Mesendoderm (in vitro differentiated cells): ENCODE measurements at regions not wholly inside any gene's neighbourhood (a gene's known extent, or its start where the extent isn't known, plus 50 kb on each side); places are given as distances from the start of the nearest gene placed in this dataset.

Experiments used
- DNase-seq: peaks from one replicate; pipeline ENCODE4 v3.0.0; 2013
- H2AK5ac ChIP-seq: 2 replicates; pipeline ENCODE4 v1.6.1; 2013; ENCODE audit warnings: low read length, inconsistent platforms
- H2BK120ac ChIP-seq: 2 replicates; pipeline ENCODE4 v1.6.1; 2013; ENCODE audit warnings: low read depth, mild to moderate bottlenecking, low read length, moderate library complexity, mixed read lengths
- H2BK15ac ChIP-seq: replicated peaks from 2 replicates; pipeline ENCODE4 v1.6.1; 2013; ENCODE audit warnings: low read depth, mild to moderate bottlenecking, moderate library complexity
- H2BK5ac ChIP-seq: 2 replicates; pipeline ENCODE4 v1.6.1; 2013; ENCODE audit warnings: low read length, inconsistent platforms
- H3K18ac ChIP-seq: 2 replicates; pipeline ENCODE4 v1.6.1; 2013; ENCODE audit warnings: mild to moderate bottlenecking, low read length, mixed read lengths
- H3K23ac ChIP-seq: one replicate; pipeline ENCODE4 v1.6.1; 2013; ENCODE audit warnings: low read length
- H3K27ac ChIP-seq: 2 replicates; pipeline ENCODE4 v1.5.1; 2013; ENCODE audit warnings: low read depth, mild to moderate bottlenecking, inconsistent platforms, low read length, moderate library complexity
- H3K27me3 ChIP-seq: 2 replicates; pipeline ENCODE4 v1.6.1; 2013; ENCODE audit warnings: low read length, control low read depth, mild to moderate bottlenecking, inconsistent platforms; ENCODE audit not compliant: insufficient read depth, poor library complexity
- H3K36me3 ChIP-seq: 2 replicates; pipeline ENCODE4 v1.6.1; 2013; ENCODE audit warnings: low read length, inconsistent platforms; ENCODE audit not compliant: control insufficient read depth, insufficient read depth
- H3K4ac ChIP-seq: one replicate; pipeline ENCODE4 v1.6.1; 2013; ENCODE audit warnings: low read depth, mild to moderate bottlenecking, low read length, moderate library complexity
- H3K4me1 ChIP-seq: 2 replicates; pipeline ENCODE4 v1.6.1; 2013; ENCODE audit warnings: low read depth, low read length, inconsistent platforms; ENCODE audit not compliant: control insufficient read depth
- H3K4me2 ChIP-seq: 2 replicates; pipeline ENCODE4 v1.6.1; 2013; ENCODE audit warnings: low read length
- H3K4me3 ChIP-seq: 2 replicates; pipeline ENCODE4 v1.5.1; 2013; ENCODE audit warnings: mild to moderate bottlenecking, low read length
- H3K56ac ChIP-seq: one replicate; pipeline ENCODE4 v1.6.1; 2013; ENCODE audit warnings: low read length
- H3K79me1 ChIP-seq: 2 replicates; pipeline ENCODE4 v1.6.1; 2013; ENCODE audit warnings: low read length, inconsistent platforms
- H3K79me2 ChIP-seq: 2 replicates; pipeline ENCODE4 v1.6.1; 2013; ENCODE audit warnings: mild to moderate bottlenecking, low read length; ENCODE audit not compliant: control insufficient read depth, insufficient read depth
- H3K9ac ChIP-seq: 2 replicates; pipeline ENCODE4 v1.6.1; 2013; ENCODE audit warnings: low read length, inconsistent platforms
- H4K5ac ChIP-seq: one replicate; pipeline ENCODE4 v1.6.1; 2013; ENCODE audit warnings: low read length
- H4K8ac ChIP-seq: one replicate; pipeline ENCODE4 v1.6.1; 2013; ENCODE audit warnings: low read depth, mild to moderate bottlenecking, control low read depth, low read length, moderate library complexity
- WGBS: extraction: QIAGEN DNeasy Blood & Tissue Kit; methylation state at CpG from one replicate; pipeline ENCODE4 v1.1.7; 2013; ENCODE audit warnings: low lambda C conversion rate, missing lambda C conversion rate; ENCODE audit not compliant: insufficient coverage; ENCODE audit errors: extremely low coverage; 5-methylcytosine and 5-hydroxymethylcytosine counted together

DNA sequence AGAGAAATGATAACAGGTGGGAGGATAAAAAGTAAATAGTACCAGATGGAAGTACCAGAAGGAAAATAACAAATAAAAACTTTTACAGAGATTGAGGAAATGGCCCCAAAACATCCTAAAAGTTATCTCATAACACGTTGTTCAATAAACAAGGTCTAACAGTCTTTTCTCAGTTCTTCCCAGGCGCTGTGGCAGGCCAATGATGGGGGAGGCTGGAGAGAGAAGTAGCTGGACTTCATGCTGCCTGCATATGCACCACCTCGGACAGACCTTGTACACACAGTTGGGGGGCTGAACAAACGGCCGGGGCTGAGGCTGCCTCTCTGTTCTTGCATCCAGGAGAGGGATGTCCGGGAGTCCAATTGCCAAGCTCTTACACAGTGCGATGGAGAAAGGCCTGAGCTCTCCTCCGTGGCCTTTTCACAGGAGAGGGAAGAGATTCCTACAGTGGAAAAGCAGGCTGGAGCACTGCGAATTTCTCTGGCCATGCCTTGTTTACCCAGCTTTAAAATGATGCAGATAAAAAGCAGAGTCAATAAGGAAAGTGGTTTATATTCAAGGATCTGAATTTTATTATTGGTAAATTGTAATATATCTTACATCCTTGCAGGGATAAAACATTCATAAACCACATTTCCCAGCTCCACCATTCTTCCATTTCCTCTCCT lies 109.8 kb downstream of the PHLDA1 start:
- Histone ChIP-seq H3K56ac (no peak overlapping the region), H2BK5ac (no peak overlapping the region), H2BK120ac (no peak overlapping the region), H3K27ac (no peak overlapping the region), H3K4ac (no peak overlapping the region), H2AK5ac (no peak overlapping the region), H2BK15ac (no peak overlapping the region), H3K4me1 (no peaks in the 10 kb centered on the region), H3K27me3 (no peaks in the 10 kb centered on the region), H4K8ac (no peak overlapping the region), H4K5ac (no peak overlapping the region), H3K4me2 (no peak overlapping the region), H3K23ac (no peak overlapping the region), H3K4me3 (no peak overlapping the region), H3K79me1 (no peaks in the 10 kb centered on the region), H3K9ac (no peak overlapping the region), H3K36me3 (no peaks in the 10 kb centered on the region), H3K18ac (no peak overlapping the region), H3K79me2 (no peaks in the 10 kb centered on the region)
- no CpG with 5 or more reads among the region's 9 CpGs for whole genome bisulfite sequencing
- no peak for DNase-seq

DNA sequence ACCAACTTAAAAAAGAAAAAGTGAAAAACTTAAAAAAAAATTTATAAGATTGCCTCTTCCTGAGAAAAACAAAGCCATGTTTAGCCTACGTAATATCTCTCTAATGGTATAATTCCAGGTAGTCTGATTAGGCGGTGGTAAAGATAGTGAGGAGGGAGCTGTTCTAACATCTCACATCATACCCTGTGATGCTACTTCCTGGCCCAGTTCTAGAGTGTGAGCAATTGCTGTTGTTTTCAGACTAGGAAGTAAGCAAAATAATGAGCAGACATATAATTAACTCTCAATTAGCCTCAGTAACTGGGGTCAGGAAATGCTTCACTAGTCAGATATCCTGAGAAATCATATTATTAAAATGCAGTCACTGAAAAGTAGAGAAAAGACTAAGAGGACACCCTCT lies 113.9 kb downstream of the PHLDA1 start:
- Histone ChIP-seq H4K8ac (no peak overlapping the region), H2BK15ac (no peak overlapping the region), H3K9ac (no peak overlapping the region), H3K79me1 (no peaks in the 10 kb centered on the region), H2BK5ac (no peak overlapping the region), H2AK5ac (no peak overlapping the region), H3K36me3 (no peaks in the 10 kb centered on the region), H3K27me3 (no peaks in the 10 kb centered on the region), H3K18ac (no peak overlapping the region), H2BK120ac (no peak overlapping the region), H3K23ac (no peak overlapping the region), H3K79me2 (no peaks in the 10 kb centered on the region), H3K4me1 (no peaks in the 10 kb centered on the region), H4K5ac (no peak overlapping the region), H3K4me3 (no peak overlapping the region), H3K4ac (no peak overlapping the region), H3K27ac (no peak overlapping the region), H3K56ac (no peak overlapping the region), H3K4me2 (no peak overlapping the region)
- no CpG with 5 or more reads among the region's 2 CpGs for WGBS
- DNase-seq, result no peak

DNA sequence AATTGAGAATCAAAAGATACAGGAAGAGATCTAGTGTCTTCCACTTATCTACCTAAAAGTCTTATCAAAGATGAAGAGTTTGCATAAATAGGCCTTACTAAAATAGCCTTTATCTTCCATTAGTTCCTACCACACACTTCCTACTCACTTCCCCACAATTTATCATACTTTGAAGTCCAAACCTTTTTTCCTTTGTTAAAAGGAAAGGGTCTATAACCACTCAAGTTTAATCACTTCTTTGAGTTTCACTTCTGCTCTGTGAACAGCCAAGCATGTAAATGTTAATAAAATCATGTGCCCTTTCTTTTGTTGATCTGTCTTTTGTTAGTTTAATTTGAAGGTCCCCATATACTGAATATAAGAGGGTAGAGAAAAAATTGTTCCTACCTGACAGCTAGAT lies 114.5 kb downstream of the PHLDA1 start:
- Histone ChIP-seq H3K27ac (no peak overlapping the region), H3K9ac (no peak overlapping the region), H2BK5ac (no peak overlapping the region), H3K27me3 (no peaks in the 10 kb centered on the region), H3K4me2 (no peak overlapping the region), H3K79me2 (no peaks in the 10 kb centered on the region), H4K5ac (no peak overlapping the region), H3K18ac (no peak overlapping the region), H3K4me1 (no peaks in the 10 kb centered on the region), H3K4ac (no peak overlapping the region), H4K8ac (no peak overlapping the region), H3K23ac (no peak overlapping the region), H3K4me3 (no peak overlapping the region), H3K36me3 (no peaks in the 10 kb centered on the region), H3K56ac (no peak overlapping the region), H2BK120ac (no peak overlapping the region), H3K79me1 (no peaks in the 10 kb centered on the region), H2BK15ac (no peak overlapping the region), H2AK5ac (no peak overlapping the region)
- DNase-seq, result no peak

DNA sequence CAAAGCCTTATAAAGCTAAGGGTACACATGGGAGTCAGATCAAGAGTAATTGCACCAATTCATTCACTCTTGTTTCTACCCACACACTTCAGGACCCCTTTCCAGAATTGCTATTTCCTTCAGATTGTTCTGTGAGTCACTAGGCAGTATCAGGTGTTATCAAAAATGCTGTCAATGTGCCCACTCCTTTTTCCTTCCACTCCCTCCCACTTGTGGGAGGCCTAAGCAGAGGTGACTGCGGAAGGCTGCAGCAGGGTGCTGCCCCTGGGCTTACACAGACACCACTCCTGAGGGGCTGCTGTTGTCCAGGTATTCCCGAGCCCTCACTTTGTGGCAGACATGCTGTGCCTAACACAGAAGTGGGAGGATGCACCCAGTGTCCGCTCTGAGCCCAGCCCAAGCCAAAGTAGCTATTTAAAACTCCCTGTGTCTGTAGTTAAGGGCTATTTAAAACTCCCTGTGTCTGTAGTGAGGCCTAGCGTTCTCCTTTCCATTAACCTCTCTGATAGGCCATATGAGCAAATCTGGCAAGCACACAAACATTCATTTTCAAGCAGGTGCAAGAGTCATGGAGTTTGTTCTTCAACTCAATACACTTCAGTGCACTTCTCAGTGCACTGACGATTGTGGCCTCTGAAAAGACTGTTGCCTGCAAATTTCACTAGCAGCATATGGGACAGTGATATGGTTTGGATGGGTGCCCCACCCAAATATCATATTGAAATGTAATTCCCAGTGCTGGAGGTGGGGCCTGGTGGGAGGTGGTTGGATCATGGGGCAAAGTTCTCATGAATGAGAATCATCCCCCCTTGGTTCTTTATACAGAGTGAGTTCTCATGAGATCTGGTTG lies 117.8 kb downstream of the PHLDA1 start:
- no CpG with 5 or more reads among the region's 5 CpGs for WGBS
- Histone ChIP-seq H2BK15ac (no peak overlapping the region), H4K5ac (no peak overlapping the region), H2BK5ac (no peak overlapping the region), H3K36me3 (no peaks in the 10 kb centered on the region), H3K9ac (no peak overlapping the region), H3K79me1 (no peaks in the 10 kb centered on the region), H3K18ac (no peak overlapping the region), H3K79me2 (no peaks in the 10 kb centered on the region), H2AK5ac (no peak overlapping the region), H3K56ac (no peak overlapping the region), H2BK120ac (no peak overlapping the region), H3K27ac (no peak overlapping the region), H3K4ac (no peak overlapping the region), H3K4me2 (no peak overlapping the region), H3K4me1 (no peaks in the 10 kb centered on the region), H3K23ac (no peak overlapping the region), H4K8ac (no peak overlapping the region), H3K27me3 (no peaks in the 10 kb centered on the region), H3K4me3 (no peak overlapping the region)
- DNase-seq, result no peak

DNA sequence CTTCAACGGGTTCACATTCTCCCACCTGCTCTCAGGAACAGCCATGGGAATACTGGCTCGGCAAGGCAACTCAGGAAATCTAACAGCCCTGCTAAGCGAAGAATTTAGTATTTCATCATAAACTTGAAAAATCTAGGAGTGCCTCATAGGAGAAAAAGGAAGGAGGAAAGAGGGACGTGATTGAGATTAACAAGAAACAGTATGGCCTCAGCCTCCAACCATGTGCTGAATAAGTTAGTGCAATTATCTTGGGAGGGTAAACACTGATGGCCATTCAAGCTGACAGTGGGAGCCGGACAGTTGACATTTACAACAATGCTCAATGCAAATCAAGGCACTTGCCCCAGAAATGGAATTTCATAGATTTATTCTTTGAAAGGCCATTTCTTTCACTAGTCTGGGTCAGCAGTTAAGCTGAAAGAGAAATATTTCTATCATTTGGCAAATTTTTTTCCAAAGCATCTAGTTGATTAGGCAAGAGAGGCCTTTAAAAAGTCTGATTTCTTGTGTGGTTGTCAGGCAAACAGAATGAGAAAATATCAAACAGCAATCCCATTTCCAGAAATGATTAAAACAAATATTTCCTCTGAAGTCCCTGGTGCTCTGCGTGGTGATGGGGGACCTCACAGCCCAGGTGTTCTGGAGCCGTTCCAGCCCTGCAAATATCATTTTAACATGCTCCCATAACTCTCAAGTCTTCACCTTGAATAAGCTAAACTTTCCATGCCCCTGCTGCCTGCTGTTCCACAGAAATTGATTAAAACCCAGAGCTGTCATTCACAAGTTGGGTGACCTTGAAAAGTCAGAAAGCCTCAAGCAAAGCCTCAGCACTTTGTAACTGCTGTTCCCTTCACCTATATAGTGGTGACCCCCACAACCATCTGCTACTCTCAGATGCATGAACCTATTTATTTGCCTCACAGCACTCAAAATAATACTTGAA lies 121.6 kb downstream of the PHLDA1 start:
- no peaks in the 10 kb centered on the region for H3K79me1 ChIP-seq
- no peak for DNase-seq
- H2BK15ac ChIP-seq, result no peak overlapping the region
- no peak overlapping the region for H3K23ac ChIP-seq
- H3K4me2 ChIP-seq, result no peak overlapping the region
- no peak overlapping the region for H2BK120ac ChIP-seq
- H3K36me3 ChIP-seq, result no peaks in the 10 kb centered on the region
- H3K79me2 ChIP-seq, result no peaks in the 10 kb centered on the region
- H3K27ac ChIP-seq, result no peak overlapping the region
- H2AK5ac ChIP-seq, result no peak overlapping the region
- no peak overlapping the region for H3K18ac ChIP-seq
- H3K4me1 ChIP-seq, result no peaks in the 10 kb centered on the region
- H4K5ac ChIP-seq, result no peak overlapping the region
- H3K9ac ChIP-seq, result no peak overlapping the region
- H3K4me3 ChIP-seq, result no peak overlapping the region
- H3K4ac ChIP-seq, result no peak overlapping the region
- H2BK5ac ChIP-seq, result no peak overlapping the region
- no CpG with 5 or more reads among the region's 7 CpGs for WGBS
- H3K56ac ChIP-seq, result no peak overlapping the region
- H4K8ac ChIP-seq, result no peak overlapping the region
- no peaks in the 10 kb centered on the region for H3K27me3 ChIP-seq
